Suppressor macrophage (primary cell): ENCODE measurements at regions not wholly inside any gene's neighbourhood (a gene's known extent, or its start where the extent isn't known, plus 50 kb on each side); places are given as distances from the start of the nearest gene placed in this dataset.
"Not testable (repeated sequence)": the region's sequence is repeated elsewhere in the genome, so short reads cannot be mapped to it uniquely, and the experiment has no call there.

ENCODE experiments used
- DNase-seq, 4 experiments: peaks; one replicate each; pipeline ENCODE4 v3.0.0-alpha.2; 2020 to 2022

GRCh38 chrY:13756615-13757014 is 52.9 kb downstream of the TMSB4Y start:
- no peak for DNase-seq

- DNase-seq: no peak
These were observed 62.3 kb downstream of the TMSB4Y start for GRCh38 chrY:13766040-13766439.

GRCh38 chrY:13790108-13790793 is 86.6 kb downstream of the TMSB4Y start:
- DNase-seq: peak in 2 of 4 experiments; percentile 6 to 13

- no peak for DNase-seq
These were observed 91.4 kb downstream of the TMSB4Y start for GRCh38 chrY:13795067-13795466.

- no peak for DNase-seq
These were observed 99.1 kb downstream of the TMSB4Y start for GRCh38 chrY:13802828-13803227.

- DNase-seq: no peak
These were observed 99.7 kb downstream of the TMSB4Y start for GRCh38 chrY:13803424-13803823.

- no peak for DNase-seq
These were observed 100.7 kb downstream of the TMSB4Y start for GRCh38 chrY:13804124-13805056.

- DNase-seq: peak in 3 of 4 experiments; percentile 3 to 10 (median 6)
These were observed 101.5 kb downstream of the TMSB4Y start for GRCh38 chrY:13805057-13805735.

- DNase-seq: no peak
These were observed 102.0 kb downstream of the TMSB4Y start for GRCh38 chrY:13805736-13806067.

- DNase-seq: no peak
These were observed 126.4 kb downstream of the TMSB4Y start for GRCh38 chrY:13830089-13830488.

GRCh38 chrY:13844411-13844810 is 140.7 kb downstream of the TMSB4Y start:
- no peak for DNase-seq

GRCh38 chrY:13845276-13845675 is 141.0 kb downstream of the VCY start:
- DNase-seq: no peak

- no peak for DNase-seq
These were observed 116.7 kb downstream of the VCY start for GRCh38 chrY:13869611-13870010.

GRCh38 chrY:13871426-13871825 is 114.8 kb downstream of the VCY start:
- DNase-seq: no peak

GRCh38 chrY:13872696-13873095 is 113.6 kb downstream of the VCY start:
- DNase-seq: no peak

- DNase-seq: no peak
These were observed 107.8 kb downstream of the VCY start for GRCh38 chrY:13878506-13878905.

GRCh38 chrY:13881096-13881495 is 105.2 kb downstream of the VCY start:
- no peak for DNase-seq

- no peak for DNase-seq
These were observed 103.4 kb downstream of the VCY start for GRCh38 chrY:13882829-13883228.

- not testable (repeated sequence) for DNase-seq
These were observed 92.2 kb downstream of the VCY start for GRCh38 chrY:13894028-13894427.

- DNase-seq: no peak
These were observed 78.5 kb downstream of the VCY start for GRCh38 chrY:13907736-13908135.

GRCh38 chrY:13930436-13930835 is 55.8 kb downstream of the VCY start:
- DNase-seq: not testable (repeated sequence)
